CD4-positive, alpha-beta T cell treated with Interleukin-15 for 4 hours (primary cell): ENCODE measurements at regions not wholly inside any gene's neighbourhood (a gene's known extent, or its start where the extent isn't known, plus 50 kb on each side); places are given as distances from the start of the nearest gene placed in this dataset.
"Not testable (repeated sequence)": the region's sequence is repeated elsewhere in the genome, so short reads cannot be mapped to it uniquely, and the experiment has no call there.

Experiments
- DNase-seq: peaks from one replicate; pipeline ENCODE4 v3.0.0-alpha.2; 2020; ENCODE audit warnings: low spot score

DNA sequence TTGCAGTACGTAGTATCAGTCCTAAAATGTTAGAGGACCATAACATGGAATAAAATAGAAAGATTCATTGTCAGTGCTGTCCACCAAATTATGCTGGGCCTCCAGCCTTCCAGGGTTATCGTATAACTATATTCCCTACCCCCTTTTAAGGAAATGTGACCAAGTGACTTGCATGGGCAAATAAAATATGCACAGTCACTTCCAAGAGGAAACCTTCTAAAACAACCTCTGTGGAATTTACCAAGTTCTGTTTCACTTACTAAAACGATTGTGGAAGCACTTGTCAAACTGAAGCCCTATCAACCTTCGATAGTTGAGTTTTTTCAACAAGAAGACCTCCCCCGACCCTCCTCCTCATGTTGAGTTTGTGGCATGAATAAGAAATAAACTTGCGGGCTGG is 345.4 kb upstream of the C16orf82 start:
- DNase-seq = no peak

DNA sequence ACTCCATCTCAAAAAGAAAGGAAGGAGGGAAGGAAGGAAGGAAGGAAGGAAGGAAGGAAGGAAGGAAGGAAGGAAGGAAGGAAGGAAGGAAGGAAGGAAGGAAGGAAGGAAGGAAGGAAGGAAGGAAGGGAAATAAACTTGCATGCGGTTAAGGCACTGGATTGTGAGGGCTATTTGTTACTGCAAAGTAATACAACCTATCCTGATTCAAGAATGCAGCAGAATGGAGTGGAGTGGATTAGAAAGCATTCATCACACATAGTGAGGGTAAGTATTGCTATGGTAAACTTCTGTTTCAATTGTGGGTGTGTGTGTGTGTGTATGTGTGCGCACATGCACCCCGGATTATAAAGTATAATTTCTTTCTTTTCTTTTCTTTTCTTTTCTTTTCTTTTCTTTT is 344.8 kb upstream of the C16orf82 start:
- DNase-seq = not testable (repeated sequence)

DNA sequence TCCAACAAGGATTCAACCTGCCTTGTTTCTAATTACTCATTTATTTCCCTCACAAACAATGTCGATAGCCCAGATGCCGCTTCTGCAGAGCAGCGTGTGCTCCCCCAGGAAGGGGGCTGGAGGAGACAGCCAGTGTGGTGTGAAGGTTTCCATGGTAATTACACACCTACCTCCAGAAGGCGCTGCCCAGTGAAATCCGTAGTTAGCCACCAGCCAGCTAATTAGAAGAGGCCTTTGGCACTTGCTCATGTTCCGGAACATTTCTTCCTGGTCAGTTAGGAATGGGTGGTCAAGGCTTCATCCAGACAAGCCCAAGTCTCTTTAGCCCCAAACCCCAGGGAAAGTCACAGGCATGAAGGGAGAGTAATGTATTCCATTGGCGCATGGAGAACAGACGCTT is 342.5 kb upstream of the C16orf82 start:
- DNase-seq = no peak

DNA sequence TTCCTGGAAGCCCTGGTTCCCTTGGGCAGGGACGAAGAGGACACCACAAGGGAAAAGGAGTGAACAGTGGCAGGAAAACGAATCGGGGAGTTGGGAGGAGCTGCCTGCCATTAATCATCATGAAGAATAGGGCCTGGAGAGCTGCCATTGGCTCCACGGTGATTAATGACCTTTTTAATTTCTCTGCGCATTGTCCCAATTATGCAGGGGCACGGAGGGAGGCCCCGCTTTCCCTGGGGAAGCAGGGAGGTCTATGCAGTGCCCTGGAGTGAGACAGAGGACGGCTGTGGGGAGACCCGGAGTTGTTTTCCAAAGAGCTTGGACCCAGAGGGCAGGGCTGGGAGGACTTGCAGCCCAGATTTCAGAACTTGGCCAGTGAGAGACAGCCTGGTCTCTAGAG is 338.9 kb upstream of the C16orf82 start:
- DNase-seq = no peak

DNA sequence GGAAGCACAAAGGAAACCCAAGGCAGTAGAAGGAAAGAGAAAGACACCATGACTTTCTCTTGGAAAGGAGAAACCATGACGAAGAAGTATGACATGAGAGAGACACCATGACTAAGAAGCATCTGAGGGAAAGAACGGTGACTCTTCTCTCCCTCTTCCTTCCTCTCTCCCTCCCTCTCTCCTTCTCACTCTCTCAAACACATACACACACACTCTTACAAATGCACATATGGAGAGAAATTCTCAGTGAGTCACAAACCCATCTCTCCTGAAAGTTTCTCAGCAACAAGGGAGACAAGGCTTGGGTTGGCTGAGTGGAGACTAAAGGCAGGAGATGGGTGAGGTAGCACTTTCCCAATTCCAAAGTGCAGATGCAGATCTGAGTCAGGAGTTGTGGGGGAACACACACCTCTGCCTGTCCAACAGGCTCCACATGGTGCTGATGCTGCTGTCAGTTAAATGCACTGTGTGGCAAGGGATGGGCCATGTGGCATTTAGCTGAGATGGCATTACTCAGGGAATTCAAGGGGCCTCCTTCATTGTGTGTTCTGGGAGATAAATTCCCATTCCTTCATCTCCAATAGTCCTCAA is 336.7 kb upstream of the C16orf82 start:
- DNase-seq = no peak

DNA sequence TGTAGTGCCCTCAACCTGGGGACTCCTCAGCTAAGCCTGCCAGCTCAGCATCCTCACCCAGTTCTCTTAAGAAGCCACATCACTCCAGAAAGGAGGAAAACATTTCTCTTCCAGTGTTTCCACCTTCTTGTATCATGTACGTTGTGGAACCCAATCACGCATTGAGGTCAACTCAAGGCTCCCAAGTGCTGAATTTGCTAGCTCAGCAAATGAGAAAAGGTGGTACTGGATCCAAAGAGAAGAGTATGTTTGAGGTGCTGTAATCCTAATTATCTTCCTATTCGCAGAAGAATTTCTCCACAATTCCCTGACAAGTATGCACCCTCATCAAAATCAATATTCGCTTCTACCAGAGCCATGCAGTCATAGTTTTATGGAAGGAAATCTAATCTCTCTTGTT is 335.0 kb upstream of the C16orf82 start:
- DNase-seq = no peak

DNA sequence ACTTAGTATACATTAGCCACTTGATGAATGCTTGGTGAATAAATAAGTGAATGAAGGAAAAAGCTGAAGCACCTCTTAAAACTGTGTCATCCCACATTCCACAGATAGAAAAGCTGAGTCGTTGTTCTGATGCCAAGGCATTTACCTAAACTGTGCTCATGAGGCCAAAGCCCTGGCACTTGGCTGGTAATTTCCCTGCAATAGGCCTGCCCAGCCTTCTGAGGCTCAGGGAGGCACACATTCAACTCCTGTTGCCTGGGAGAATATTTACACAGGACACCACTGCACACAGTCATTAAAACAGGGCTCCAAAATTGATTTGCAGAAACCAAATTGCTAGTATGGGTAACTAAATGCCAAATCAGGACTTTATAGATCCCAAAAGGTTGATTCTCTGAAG is 333.0 kb upstream of the C16orf82 start:
- DNase-seq = no peak

DNA sequence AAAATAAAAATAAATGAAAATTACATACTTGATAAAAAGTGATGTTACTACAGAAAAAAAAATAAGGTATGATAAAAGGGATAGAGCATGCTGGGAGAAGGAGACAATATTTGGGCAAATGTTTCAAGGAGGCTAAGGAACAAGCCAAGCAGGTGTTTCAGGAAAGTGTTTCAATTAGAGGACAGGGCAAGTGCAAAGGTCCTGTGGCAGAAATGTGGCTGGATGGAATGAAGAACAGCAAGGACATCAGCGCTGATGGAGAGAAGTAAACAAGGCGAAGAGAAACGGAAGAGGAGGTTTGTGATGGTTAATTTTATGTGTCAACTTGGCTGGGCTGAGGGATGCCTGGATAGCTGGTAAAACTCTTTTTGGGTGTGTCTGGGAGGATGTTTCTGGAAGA is 331.2 kb upstream of the C16orf82 start:
- DNase-seq = no peak

DNA sequence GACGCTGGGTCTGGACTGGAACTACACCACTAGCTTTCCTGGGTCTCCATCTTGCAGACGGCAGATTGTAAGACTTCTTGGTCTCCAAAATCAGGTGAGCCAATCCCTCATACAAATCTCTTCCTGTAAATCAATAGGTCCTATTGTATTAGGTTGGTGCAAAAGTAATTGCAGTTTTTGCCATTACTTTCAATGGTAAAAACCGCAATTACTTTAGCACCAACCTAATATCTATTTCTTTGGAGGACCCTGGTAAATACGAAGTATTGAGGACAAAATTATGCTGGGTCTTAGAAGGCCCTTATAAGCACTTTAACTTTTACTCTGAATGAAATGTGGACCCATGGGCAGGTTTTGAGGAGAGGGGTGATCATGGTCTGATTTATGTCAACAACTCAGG is 330.6 kb upstream of the C16orf82 start:
- no peak for DNase-seq

DNA sequence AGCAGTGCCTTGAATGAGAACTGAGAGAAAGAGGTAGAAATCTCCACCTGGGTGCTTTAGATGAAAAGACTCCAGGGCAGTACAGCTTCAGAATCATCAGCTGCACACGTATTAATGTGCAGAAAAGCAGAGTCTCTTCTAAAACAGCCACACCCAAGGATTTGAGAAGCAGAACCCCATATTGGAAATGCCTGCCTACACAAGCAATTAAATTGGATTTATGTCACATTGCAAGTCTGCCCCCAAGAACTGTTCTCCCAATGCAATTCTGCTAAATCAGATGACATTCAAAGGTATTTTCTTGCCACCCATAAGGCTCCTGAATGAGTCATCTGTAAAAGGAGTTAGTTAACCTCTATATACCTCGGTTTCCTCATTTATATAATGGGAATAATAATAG is 326.0 kb upstream of the C16orf82 start:
- DNase-seq = no peak

DNA sequence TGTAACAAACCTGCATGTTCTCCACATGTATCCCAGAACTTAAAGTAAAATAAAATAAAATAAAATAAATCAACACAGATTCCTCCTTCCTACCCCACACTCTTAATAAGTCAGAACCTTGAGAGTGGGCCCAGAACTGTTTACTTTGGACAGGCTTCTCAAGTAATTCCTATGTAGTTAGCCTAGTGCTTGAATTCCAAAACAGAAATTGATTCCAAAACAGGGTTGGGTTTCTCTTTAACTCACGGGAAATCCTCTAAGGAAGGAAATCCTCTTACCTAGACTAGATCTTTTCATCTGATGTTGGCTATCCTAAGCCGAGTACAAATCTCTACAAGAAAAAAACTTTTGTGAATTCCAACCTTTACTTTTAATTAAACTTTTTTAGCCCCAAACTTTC is 324.7 kb upstream of the C16orf82 start:
- no peak for DNase-seq

DNA sequence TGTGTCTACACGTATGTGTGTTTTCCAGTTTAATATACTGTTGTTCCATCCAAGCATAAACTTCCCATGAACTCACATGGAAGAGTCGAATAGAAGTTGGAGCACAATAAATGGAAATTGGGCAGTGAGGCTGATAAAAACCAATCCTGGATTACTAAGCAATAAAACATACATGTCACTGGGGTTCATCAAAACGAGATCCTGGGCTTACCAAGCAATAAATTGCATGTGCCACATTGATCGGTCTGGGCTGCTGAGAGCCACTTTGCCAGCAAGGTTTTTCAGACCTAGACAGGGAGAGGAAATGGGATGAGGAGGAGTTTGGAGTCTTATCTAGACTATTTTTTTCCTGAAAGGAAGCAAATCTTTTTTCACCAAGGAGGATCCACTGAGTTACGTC is 322.3 kb upstream of the C16orf82 start:
- no peak for DNase-seq

DNA sequence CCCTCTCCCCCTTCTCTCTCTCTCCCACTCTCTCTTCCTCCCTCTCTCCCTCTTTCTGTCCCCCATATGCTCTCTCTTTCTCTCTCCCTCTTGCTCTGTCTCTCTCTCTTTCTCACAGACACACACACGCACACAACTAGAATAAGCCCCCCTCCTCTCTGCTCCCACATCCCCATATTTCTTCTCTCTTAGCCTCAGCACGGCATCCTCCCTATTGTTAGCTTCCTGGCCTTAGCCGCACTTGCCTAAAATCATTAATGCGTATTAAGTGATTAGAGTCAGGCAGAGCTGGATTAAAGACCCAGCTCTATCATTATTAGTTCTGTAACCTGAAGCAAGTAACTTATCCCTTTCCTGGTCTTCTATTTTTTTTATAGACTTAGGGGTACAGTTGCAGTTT is 319.0 kb upstream of the C16orf82 start:
- no peak for DNase-seq

DNA sequence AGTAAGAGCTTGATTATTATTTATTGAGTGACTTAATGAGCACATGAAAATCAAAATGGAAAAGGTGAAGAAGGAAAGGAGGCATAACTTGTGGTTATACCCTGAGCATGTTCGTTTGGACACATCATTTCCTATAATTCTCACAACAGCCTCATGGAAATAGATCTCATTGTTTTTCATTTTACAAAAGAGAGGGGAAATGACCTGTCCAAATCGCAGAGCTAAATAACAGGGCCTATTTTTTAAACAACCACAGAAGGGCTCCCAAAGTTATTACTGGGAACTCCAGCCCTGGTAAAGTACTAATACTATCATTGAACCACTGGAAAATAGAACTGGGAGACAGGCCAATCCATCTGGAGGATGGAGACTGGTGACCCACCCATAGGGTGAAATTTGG is 317.7 kb upstream of the C16orf82 start:
- DNase-seq = no peak

DNA sequence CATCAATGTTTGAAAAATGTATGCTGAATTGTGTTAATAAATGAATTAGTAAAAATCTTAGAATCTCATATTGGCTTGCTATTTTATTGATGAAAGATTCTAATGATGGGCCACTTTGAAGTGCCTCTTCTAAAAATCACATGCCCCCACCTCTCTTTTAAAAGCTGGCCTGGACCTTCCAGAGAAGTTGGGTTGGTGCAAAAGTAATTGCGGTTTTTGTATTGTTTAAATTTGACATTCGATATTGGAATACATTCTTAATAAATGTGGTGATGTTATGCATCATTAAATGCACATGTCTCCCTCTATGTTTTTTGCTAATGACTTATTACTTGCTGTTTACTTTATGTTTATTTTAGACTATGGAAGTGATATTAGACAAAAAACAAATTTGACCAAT is 314.6 kb upstream of the C16orf82 start:
- DNase-seq = no peak

DNA sequence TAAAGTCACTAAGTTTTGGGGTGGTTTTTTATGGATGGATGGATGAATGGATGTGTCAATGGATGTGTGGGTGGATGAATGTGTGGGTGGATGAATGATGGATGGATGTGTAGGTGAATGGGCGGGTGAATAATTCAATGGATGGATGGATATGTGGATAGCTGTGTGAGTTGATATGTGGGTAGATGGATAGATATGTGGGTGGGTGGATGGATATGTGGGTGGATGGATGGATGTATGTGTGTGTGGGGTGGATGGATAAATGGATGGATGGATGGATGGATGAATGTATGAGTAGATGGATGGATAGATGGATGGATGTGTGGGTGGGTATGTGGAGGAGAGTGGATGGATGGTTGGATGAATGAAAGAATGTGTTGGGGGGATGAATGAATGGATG is 310.1 kb upstream of the C16orf82 start:
- DNase-seq = no peak

DNA sequence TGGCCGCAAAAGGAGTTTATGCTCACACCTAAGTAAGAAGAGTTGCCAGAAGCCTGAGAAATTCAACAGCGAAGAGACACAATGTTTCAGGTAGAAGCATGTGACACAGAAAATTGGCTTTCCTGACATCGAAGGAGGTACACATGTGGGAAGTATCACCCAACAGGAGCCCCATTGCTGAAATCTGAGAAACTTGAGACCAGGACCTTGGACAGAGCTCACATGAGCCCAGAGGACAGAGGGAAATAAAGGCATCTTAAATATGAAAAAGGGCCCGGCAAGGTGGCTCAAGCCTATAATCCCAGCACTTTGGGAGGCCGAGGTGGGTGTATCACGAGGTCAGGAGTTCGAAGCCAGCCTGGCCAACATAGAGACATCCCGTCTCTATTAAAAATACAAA is 304.1 kb upstream of the C16orf82 start:
- DNase-seq = no peak

DNA sequence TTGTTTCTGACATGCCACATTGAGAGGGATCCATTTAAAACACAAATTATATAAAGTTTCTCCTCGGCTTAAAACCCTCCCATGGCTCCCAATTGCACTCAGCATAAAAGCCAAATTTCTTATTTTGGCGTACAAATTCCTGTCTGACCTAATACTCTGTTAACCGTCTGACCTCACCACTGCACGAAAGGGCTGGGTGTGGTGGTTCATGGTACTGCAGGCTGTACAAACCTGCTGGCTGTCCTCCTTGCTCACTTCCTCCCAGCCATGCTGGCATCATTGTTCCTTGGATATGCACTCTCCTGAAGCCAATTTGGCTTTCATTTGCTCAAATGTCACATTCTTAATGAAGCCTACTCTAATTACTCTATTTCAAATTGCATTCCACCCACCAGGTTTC is 301.6 kb upstream of the C16orf82 start:
- DNase-seq = no peak

DNA sequence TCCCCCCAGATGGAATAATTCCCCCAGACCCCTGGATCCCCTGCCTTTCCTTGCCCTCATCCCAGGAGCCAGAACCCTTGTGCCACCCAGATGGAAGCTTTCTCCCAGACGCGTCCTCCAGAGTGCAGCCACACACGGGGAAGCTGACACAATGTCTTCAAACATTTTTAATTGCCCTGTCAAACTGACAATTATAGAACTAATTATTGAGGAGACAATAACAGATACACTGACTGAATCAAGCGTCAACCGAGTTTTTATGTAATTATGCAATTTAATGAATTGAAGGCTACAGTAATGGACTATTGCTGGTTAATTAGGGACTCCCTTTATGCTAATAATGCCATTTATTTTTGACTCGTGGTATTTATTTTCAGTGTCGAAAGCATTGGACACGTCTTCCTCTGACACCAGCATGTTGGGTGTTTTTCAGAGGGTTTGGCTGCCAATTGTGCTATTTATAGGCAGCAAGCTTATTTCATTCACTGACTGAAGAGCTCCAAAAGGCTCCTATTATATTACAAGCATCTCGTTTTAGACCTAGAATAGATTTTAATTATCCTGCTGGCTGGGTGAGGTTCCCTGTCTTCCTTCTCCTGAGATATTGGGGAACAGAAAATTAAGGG is 298.2 kb upstream of the C16orf82 start:
- no peak for DNase-seq

DNA sequence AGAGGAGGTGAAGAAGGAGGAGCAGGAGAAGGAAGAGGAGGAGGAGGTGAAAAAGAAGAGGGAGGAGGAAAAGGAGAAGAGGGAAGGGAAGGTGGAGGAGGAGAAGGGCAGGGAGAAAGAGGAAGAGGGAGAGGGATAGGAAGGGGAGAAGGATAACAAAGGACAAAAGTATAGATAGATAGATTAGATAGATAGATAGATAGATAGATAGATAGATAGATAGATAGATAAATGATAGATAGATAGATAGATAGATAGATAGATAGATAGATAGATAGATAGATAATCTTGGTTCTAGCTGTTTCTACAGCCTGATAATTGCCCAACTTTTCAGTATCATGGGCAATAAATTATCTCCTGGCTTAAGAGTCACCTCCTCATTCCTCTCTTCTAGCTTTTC is 296.2 kb upstream of the C16orf82 start:
- no peak for DNase-seq

DNA sequence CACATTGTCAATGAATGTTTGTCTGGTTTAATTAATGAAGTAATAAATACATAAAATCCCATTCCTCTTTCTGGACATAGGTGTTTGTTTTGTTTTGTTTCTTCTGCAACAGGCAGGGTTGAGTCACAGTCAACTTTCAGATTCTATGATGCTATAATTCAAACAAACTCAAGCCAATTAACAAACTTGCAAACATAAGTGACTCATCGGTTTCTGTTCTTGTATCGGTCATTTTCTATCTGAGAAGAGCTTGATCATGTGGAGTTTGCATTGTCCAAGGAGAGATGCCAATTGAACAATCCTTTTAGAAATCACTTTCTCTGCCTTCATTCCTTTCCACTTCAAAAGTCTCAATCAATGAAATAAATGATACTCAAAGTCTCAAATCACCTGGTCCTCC is 294.2 kb upstream of the C16orf82 start:
- no peak for DNase-seq

DNA sequence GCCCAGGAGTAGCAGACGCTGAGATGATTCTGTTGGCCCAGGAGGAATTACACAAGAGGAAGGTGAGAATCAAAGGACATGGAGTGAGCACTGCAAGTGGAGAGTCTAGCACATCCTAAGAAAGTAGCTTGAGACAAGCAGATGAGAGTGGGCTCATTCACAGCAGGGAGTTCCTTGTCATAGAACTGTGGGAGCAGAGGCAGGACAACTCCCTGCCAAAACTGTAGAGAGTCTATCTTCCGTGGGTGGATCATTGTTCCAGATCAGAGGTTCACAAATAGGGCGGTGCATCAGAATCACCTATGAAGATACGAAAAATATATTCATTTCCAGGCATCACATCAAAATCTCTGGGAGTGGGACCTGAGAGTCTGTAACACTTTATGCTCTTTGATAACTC is 288.9 kb upstream of the C16orf82 start:
- DNase-seq = no peak

DNA sequence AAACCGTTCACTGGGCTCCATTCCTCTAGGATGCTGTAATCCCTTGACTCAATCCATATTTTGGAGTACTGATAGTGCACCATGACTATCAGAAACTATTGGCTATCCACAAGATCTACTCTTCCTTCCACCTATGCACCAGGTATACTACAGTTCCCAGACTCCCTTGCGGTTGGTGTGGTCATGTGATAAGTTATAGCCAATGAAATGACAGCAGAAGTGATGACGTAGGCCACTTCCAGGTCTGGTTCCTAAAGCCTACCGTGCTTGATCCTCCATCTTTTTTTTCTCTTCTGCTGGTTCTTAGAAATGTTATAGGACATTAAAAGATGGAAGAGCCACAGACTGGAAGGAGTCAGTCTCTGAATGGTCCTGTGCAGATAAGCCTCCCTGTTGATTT is 278.8 kb upstream of the C16orf82 start:
- no peak for DNase-seq

DNA sequence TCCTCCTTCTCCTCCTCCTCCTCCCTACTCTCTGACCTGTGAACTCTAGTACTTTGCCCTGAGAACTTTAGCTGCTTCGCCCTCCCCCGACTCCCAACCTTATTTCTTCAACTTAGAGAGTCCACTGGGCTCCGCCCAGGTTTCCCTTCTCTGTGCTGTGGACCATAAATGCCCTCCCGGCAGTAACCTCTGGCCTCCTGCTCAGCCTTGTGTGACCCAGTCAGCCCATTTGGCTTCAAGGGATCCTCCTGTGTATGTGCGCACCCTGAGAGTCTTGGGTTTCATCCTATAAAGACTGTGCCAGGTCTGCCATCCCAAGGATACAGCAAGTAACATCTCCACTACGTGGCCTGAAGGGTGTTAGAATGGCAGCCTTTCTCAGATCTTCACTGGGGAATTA is 275.6 kb upstream of the C16orf82 start:
- DNase-seq = no peak

DNA sequence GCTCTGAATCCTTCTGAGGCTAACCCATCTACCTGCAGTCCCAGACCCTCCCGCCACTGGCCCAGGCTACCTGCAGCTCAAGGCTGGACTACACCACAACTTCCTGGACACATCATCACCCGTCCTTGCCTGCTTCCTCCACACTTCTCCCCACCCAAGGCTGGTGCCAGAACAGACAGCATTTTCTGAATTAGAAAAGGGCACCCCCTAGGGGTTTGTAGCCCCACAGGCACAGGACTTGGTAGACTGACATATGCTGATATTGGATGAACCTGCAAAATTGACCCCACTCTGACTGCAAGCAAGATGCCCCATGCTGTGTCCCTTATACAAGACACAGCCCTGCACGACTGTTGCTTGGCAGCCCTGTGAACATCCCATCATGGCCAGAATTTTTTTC is 271.5 kb upstream of the C16orf82 start:
- DNase-seq = no peak
